HG02852 (cell line): ENCODE measurements at regions not wholly inside any gene's neighbourhood (a gene's known extent, or its start where the extent isn't known, plus 50 kb on each side); places are given as distances from the start of the nearest gene placed in this dataset.
"Not testable (repeated sequence)": the region's sequence is repeated elsewhere in the genome, so short reads cannot be mapped to it uniquely, and the experiment has no call there.

Experiments
- ATAC-seq: cut with Tn5 transposase; IDR thresholded peaks from one replicate; pipeline ENCODE4 v1.9.1; 2021; ENCODE audit warnings: mild to moderate bottlenecking, moderate library complexity; ENCODE audit not compliant: unreplicated experiment

- ATAC-seq = no peak
Observed at GRCh38 chr16:47872225-47872624, 283.6 kb downstream of the ABCC12 start.

- no peak for ATAC-seq
Observed at GRCh38 chr16:47866423-47866822, 289.4 kb downstream of the ABCC12 start.

GRCh38 chr16:47865337-47865855 lies 290.4 kb downstream of the ABCC12 start:
- no peak for ATAC-seq

GRCh38 chr16:47864262-47864661 lies 291.5 kb downstream of the ABCC12 start:
- not testable (repeated sequence) for ATAC-seq

GRCh38 chr16:47861999-47862398 lies 293.8 kb downstream of the ABCC12 start:
- no peak for ATAC-seq

- no peak for ATAC-seq
Observed at GRCh38 chr16:47858333-47858982, 297.3 kb downstream of the ABCC12 start.

GRCh38 chr16:47855431-47855830 lies 300.4 kb downstream of the ABCC12 start:
- no peak for ATAC-seq

GRCh38 chr16:47854737-47855136 lies 301.1 kb downstream of the ABCC12 start:
- no peak for ATAC-seq

- no peak for ATAC-seq
Observed at GRCh38 chr16:47852991-47853390, 302.8 kb downstream of the ABCC12 start.

GRCh38 chr16:47851146-47851545 lies 304.6 kb downstream of the ABCC12 start:
- no peak for ATAC-seq

- no peak for ATAC-seq
Observed at GRCh38 chr16:47849736-47850135, 306.1 kb downstream of the ABCC12 start.

GRCh38 chr16:47848421-47849109 lies 307.2 kb downstream of the ABCC12 start:
- ATAC-seq = no peak

- no peak for ATAC-seq
Observed at GRCh38 chr16:47847220-47847970, 308.4 kb downstream of the ABCC12 start.

- no peak for ATAC-seq
Observed at GRCh38 chr16:47834485-47835024, 321.2 kb downstream of the ABCC12 start.

GRCh38 chr16:47833771-47834170 lies 322.0 kb downstream of the ABCC12 start:
- ATAC-seq = no peak

- ATAC-seq = no peak
Observed at GRCh38 chr16:47829850-47830600, 325.8 kb downstream of the ABCC12 start.

GRCh38 chr16:47826070-47826469 lies 329.7 kb downstream of the ABCC12 start:
- no peak for ATAC-seq

GRCh38 chr16:47817048-47817447 lies 338.7 kb downstream of the ABCC12 start:
- no peak for ATAC-seq

GRCh38 chr16:47816511-47816910 lies 339.3 kb downstream of the ABCC12 start:
- ATAC-seq = no peak

GRCh38 chr16:47815655-47816054 lies 340.1 kb downstream of the ABCC12 start:
- no peak for ATAC-seq

GRCh38 chr16:47811758-47812157 lies 344.0 kb downstream of the ABCC12 start:
- ATAC-seq = not testable (repeated sequence)
